ENCODE measurements at regions not wholly inside any gene's neighbourhood (a gene's known extent, or its start where the extent isn't known, plus 50 kb on each side); places are given as distances from the start of the nearest gene placed in this dataset.
"Not testable (repeated sequence)": the region's sequence is repeated elsewhere in the genome, so short reads cannot be mapped to it uniquely, and the experiment has no call there.

- H3K9me2 ChIP-seq (replicated peaks; ENCODE audit: low read depth, low read length), result no peaks in the 10 kb centered on the region
- no peaks in the 10 kb centered on the region for H3K27me3 ChIP-seq (ENCODE audit: insufficient read depth, low read length, poor library complexity, severe bottlenecking)
- H2AFZ ChIP-seq (ENCODE audit: low read length), result no peak overlapping the region
- H3F3A ChIP-seq (ENCODE audit: low read depth), result no peaks in the 10 kb centered on the region
- H3K79me2 ChIP-seq (ENCODE audit: insufficient read depth, low read length), result no peaks in the 10 kb centered on the region
- H3K9ac ChIP-seq (ENCODE audit: low read depth, low read length, poor library complexity, severe bottlenecking), result no peak overlapping the region
- H3K4me2 ChIP-seq (ENCODE audit: low read depth, low read length, poor library complexity, severe bottlenecking), result no peak overlapping the region
- TF ChIP-seq EZH2phosphoT487 (IDR thresholded peaks at IDR 0.05; ENCODE audit: borderline replicate concordance), result no peak
- TF ChIP-seq, protein P1, sequence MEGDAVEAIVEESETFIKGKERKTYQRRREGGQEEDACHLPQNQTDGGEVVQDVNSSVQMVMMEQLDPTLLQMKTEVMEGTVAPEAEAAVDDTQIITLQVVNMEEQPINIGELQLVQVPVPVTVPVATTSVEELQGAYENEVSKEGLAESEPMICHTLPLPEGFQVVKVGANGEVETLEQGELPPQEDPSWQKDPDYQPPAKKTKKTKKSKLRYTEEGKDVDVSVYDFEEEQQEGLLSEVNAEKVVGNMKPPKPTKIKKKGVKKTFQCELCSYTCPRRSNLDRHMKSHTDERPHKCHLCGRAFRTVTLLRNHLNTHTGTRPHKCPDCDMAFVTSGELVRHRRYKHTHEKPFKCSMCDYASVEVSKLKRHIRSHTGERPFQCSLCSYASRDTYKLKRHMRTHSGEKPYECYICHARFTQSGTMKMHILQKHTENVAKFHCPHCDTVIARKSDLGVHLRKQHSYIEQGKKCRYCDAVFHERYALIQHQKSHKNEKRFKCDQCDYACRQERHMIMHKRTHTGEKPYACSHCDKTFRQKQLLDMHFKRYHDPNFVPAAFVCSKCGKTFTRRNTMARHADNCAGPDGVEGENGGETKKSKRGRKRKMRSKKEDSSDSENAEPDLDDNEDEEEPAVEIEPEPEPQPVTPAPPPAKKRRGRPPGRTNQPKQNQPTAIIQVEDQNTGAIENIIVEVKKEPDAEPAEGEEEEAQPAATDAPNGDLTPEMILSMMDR (conservative IDR thresholded peaks at IDR 0.05; ENCODE audit: low read length), result no peak
- H3K9me3 ChIP-seq (ENCODE audit: insufficient read depth, low read depth, low read length), result no peaks in the 10 kb centered on the region
- no peaks in the 10 kb centered on the region for H4K20me1 ChIP-seq (ENCODE audit: insufficient read depth, low read length, poor library complexity, severe bottlenecking)
- H3K36me3 ChIP-seq (ENCODE audit: insufficient read depth, low read length), result no peaks in the 10 kb centered on the region
- H3K4me3 ChIP-seq (ENCODE audit: low read length, poor library complexity, severe bottlenecking), result no peak overlapping the region
- H3K4me1 ChIP-seq (ENCODE audit: insufficient read depth, low read length, poor library complexity, severe bottlenecking), result no peaks in the 10 kb centered on the region
Measured at GRCh38 chrX:1841746-1842145, 226.9 kb downstream of the ASMT start.

DNA sequence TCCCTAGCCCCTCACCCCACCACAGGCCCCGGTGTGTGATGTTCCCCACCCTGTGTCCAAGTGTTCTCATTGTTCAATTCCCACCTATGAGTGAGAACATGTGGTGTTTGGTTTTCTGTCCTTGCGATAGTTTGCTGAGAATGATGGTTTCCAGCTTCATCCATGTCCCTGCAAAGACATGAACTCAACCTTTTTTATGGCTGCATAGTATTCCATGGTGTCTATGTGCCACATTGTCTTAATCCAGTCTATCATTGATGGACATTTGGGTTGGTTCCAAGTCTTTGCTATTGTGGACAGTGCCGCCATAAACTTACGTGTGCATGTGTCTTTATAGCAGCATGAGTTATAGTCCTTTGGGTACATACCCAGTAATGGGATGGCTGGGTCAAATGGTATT is 232.1 kb downstream of the ASMT start:
- not testable (repeated sequence) for H4K20me1 ChIP-seq (ENCODE audit: insufficient read depth, low read length, poor library complexity, severe bottlenecking); H3K27me3 ChIP-seq (ENCODE audit: insufficient read depth, low read length, poor library complexity, severe bottlenecking); H3K79me2 ChIP-seq (ENCODE audit: insufficient read depth, low read length); H3K4me1 ChIP-seq (ENCODE audit: insufficient read depth, low read length, poor library complexity, severe bottlenecking); H3F3A ChIP-seq (ENCODE audit: low read depth); H3K9me3 ChIP-seq (ENCODE audit: insufficient read depth, low read depth, low read length); H2AFZ ChIP-seq (ENCODE audit: low read length); H3K4me2 ChIP-seq (ENCODE audit: low read depth, low read length, poor library complexity, severe bottlenecking); H3K36me3 ChIP-seq (ENCODE audit: insufficient read depth, low read length); H3K9ac ChIP-seq (ENCODE audit: low read depth, low read length, poor library complexity, severe bottlenecking); H3K9me2 ChIP-seq (replicated peaks; ENCODE audit: low read depth, low read length); H3K4me3 ChIP-seq (ENCODE audit: low read length, poor library complexity, severe bottlenecking)

DNA sequence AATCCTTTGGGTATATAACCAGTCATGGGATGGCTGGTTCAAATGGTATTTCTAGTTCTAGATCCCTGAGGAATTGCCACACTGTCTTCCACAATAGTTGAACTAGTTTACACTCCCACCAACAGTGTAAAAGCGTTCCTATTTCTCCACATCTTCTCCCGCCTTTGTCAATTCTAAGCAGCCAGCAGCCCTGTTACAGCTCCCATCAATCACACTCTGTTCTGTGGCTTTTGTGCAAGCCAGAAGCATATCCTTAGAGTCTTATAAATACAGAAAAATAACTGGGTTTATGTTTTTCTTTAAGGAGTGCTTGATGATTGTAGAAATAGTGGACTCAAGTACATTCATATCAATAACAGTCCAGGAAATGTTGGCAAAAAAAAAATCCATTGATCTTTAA is 232.9 kb downstream of the ASMT start:
- not testable (repeated sequence) for H3K4me1 ChIP-seq (ENCODE audit: insufficient read depth, low read length, poor library complexity, severe bottlenecking); H3F3A ChIP-seq (ENCODE audit: low read depth); H3K4me2 ChIP-seq (ENCODE audit: low read depth, low read length, poor library complexity, severe bottlenecking); H3K27me3 ChIP-seq (ENCODE audit: insufficient read depth, low read length, poor library complexity, severe bottlenecking); H4K20me1 ChIP-seq (ENCODE audit: insufficient read depth, low read length, poor library complexity, severe bottlenecking); H3K36me3 ChIP-seq (ENCODE audit: insufficient read depth, low read length); H3K9me2 ChIP-seq (replicated peaks; ENCODE audit: low read depth, low read length); H3K9me3 ChIP-seq (ENCODE audit: insufficient read depth, low read depth, low read length); H2AFZ ChIP-seq (ENCODE audit: low read length); H3K79me2 ChIP-seq (ENCODE audit: insufficient read depth, low read length); H3K4me3 ChIP-seq (ENCODE audit: low read length, poor library complexity, severe bottlenecking); H3K9ac ChIP-seq (ENCODE audit: low read depth, low read length, poor library complexity, severe bottlenecking)

DNA sequence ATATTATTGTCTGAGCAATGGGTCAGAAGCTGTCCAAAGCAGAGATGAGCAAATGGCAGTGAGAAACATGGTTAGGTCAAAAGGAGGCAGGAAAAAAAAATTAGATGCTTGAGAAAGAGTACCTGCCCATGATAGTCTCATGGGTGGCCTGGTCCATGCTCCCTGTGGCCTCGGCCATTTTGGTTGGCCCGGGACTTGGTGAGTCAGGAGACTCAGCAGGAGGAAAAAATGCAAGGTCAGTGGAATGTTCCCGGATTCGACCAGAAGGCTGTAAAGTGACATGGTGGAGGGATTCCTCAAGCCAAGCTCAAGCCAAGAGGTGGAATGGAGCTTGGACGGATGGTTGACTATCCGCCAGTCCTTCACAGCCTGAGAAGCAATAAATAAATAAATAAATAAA is 236.7 kb downstream of the ASMT start:
- Histone ChIP-seq H3K4me3 (ENCODE audit: low read length, poor library complexity, severe bottlenecking) (no peak overlapping the region), H4K20me1 (ENCODE audit: insufficient read depth, low read length, poor library complexity, severe bottlenecking) (no peaks in the 10 kb centered on the region), H3K36me3 (ENCODE audit: insufficient read depth, low read length) (no peaks in the 10 kb centered on the region), H2AFZ (ENCODE audit: low read length) (no peak overlapping the region), H3K79me2 (ENCODE audit: insufficient read depth, low read length) (no peaks in the 10 kb centered on the region), H3K4me2 (ENCODE audit: low read depth, low read length, poor library complexity, severe bottlenecking) (no peak overlapping the region), H3F3A (ENCODE audit: low read depth) (no peaks in the 10 kb centered on the region), H3K27me3 (ENCODE audit: insufficient read depth, low read length, poor library complexity, severe bottlenecking) (no peaks in the 10 kb centered on the region), H3K9me3 (ENCODE audit: insufficient read depth, low read depth, low read length) (no peaks in the 10 kb centered on the region), H3K9me2 (replicated peaks; ENCODE audit: low read depth, low read length) (no peaks in the 10 kb centered on the region), H3K4me1 (ENCODE audit: insufficient read depth, low read length, poor library complexity, severe bottlenecking) (no peaks in the 10 kb centered on the region), H3K9ac (ENCODE audit: low read depth, low read length, poor library complexity, severe bottlenecking) (no peak overlapping the region)
- TF ChIP-seq, protein P1 (conservative IDR thresholded peaks at IDR 0.05; ENCODE audit: low read length), result no peak
- no peak for TF ChIP-seq EZH2phosphoT487 (IDR thresholded peaks at IDR 0.05; ENCODE audit: borderline replicate concordance)

All from Loucy (cell line).